ENCODE measurements at regions not wholly inside any gene's neighbourhood (a gene's known extent, or its start where the extent isn't known, plus 50 kb on each side); places are given as distances from the start of the nearest gene placed in this dataset.

DNA sequence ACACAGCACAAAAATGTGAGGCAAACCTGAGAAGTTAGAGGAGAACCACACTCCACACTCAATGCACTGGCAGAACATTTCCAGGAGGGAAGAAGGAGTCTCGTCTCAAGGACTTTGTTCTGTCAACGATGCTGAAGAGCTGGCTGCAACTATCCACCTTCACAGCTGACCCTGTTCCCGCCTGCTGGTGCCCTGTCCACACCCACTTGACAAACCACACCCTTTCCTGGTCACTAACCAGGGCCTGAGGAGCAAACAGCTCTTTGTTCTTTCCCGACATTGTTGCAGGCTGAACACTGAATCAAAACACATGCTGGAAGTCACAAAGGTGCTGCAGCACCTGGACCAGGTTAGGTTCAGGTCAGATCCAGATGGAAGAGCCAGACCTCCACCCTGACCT, 92.6 kb upstream of the ARRDC4 start:
- no peak overlapping the region for H3K27ac ChIP-seq
- H3K4me1 ChIP-seq: no peaks in the 10 kb centered on the region
- H3K4me3 ChIP-seq: no peak overlapping the region
- TF ChIP-seq, protein P1, sequence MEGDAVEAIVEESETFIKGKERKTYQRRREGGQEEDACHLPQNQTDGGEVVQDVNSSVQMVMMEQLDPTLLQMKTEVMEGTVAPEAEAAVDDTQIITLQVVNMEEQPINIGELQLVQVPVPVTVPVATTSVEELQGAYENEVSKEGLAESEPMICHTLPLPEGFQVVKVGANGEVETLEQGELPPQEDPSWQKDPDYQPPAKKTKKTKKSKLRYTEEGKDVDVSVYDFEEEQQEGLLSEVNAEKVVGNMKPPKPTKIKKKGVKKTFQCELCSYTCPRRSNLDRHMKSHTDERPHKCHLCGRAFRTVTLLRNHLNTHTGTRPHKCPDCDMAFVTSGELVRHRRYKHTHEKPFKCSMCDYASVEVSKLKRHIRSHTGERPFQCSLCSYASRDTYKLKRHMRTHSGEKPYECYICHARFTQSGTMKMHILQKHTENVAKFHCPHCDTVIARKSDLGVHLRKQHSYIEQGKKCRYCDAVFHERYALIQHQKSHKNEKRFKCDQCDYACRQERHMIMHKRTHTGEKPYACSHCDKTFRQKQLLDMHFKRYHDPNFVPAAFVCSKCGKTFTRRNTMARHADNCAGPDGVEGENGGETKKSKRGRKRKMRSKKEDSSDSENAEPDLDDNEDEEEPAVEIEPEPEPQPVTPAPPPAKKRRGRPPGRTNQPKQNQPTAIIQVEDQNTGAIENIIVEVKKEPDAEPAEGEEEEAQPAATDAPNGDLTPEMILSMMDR (IDR thresholded peaks at IDR 0.05): no peak
- intact Hi-C loops (cut with DNase I): no loop called here
- H3K36me3 ChIP-seq: no peaks in the 10 kb centered on the region
- H3K27me3 ChIP-seq: no peaks in the 10 kb centered on the region
- DNase-seq (ENCODE audit: low spot score in 2 of 2): no peak
- H3K9me3 ChIP-seq: no peaks in the 10 kb centered on the region

DNA sequence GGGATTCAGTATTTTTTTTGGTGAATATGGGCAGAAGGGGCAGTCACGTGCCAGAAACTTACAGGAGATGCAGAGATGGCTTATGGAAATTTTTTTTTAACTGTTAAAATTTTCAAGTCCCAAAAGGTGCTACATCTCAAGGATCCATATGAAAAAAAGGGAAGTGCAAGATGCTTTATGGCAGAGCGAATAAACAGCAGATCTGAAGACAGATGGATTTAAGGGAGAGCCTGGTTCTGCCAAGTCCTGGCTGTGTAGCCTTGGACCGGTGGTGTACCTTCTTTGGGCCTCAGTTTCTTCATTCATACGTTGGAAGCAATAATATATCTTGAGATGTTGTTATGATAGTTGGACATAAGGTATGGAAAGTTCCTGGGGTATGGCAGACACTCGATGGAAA, 91.5 kb upstream of the ARRDC4 start:
- DNase-seq (ENCODE audit: low spot score in 2 of 2): no peak
- intact Hi-C loops (cut with DNase I): no loop called here
- Histone ChIP-seq H3K27ac (no peak overlapping the region), H3K4me3 (no peak overlapping the region), H3K4me1 (no peaks in the 10 kb centered on the region), H3K36me3 (no peaks in the 10 kb centered on the region), H3K27me3 (no peaks in the 10 kb centered on the region), H3K9me3 (no peaks in the 10 kb centered on the region)
- TF ChIP-seq, protein P1 (IDR thresholded peaks at IDR 0.05): no peak

DNA sequence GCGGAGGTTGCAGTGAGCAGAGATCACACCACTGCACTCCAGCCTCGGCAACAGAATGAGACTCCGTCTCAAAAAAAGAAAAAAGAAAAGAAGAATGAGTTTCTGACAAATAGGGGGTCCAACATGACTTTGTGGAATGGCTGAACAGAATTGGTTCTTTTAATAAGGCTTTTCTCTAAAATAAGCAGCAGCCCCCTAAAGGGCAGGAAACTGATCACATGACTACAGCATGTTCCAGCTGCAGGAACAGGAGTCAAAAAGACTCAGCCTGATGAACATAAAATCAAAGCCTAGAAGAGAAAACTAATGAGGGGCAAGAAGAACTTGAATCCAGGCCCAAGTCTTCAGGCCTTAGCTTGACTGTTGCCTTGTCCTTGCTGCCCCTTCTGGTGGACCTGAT, 89.7 kb upstream of the ARRDC4 start:
- no peaks in the 10 kb centered on the region for H3K9me3 ChIP-seq
- no peak for DNase-seq (ENCODE audit: low spot score in 2 of 2)
- no peaks in the 10 kb centered on the region for H3K27me3 ChIP-seq
- intact Hi-C loops (cut with DNase I): no loop called here
- no peak overlapping the region for H3K27ac ChIP-seq
- H3K4me3 ChIP-seq: no peak overlapping the region
- TF ChIP-seq, protein P1 (IDR thresholded peaks at IDR 0.05): no peak
- H3K36me3 ChIP-seq: no peaks in the 10 kb centered on the region
- H3K4me1 ChIP-seq: no peaks in the 10 kb centered on the region

DNA sequence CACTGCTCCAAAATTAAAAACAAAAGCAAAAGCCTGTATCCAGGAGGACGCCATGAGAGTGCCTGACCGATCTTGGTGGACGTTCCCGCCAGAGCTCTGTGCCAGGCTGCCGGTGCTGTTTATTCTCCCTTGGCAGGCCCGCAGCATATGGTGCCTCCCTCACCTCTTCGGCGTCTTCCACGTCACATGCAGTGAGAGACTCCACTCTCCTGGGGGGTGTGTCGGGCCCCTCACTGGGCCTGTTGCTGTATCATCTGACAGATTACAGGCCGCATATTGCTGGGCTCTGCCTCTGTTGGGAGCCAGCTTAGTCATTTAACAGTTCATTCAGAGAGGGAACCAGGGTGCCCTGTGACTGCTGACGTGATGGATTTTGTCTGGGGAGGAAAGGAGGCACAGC, 86.4 kb upstream of the ARRDC4 start:
- intact Hi-C loops (cut with DNase I): no loop called here
- Histone ChIP-seq H3K36me3 (no peaks in the 10 kb centered on the region), H3K27ac (no peak overlapping the region), H3K4me1 (no peaks in the 10 kb centered on the region), H3K4me3 (no peak overlapping the region), H3K27me3 (no peaks in the 10 kb centered on the region), H3K9me3 (no peaks in the 10 kb centered on the region)
- no peak for DNase-seq (ENCODE audit: low spot score in 2 of 2)
- TF ChIP-seq, protein P1 (IDR thresholded peaks at IDR 0.05): no peak

DNA sequence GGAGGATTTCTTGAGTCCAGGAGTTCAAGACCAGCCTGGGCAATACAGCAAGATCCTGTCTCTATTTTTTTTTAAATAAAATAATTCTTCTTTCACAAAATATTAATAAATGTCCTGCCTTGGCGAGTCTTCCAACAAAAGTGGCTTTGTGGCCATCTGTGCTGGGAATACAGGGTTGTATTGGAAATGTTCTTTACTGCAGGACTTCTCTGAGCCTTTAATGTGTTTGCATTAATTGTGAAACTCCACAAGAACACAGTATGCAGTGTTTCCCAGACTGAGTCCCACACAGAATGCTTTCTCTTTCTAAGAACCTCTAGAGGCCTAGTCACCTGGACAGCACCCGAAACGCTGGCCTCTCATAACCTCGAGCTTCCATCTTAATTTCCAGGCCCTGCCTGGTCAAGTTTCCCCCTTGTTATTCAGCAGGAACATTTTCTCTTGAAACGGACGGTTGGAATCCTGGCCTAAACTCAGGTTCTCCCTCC, 85.4 kb upstream of the ARRDC4 start:
- H3K36me3 ChIP-seq: no peaks in the 10 kb centered on the region
- H3K4me1 ChIP-seq: no peaks in the 10 kb centered on the region
- intact Hi-C loops (cut with DNase I): no loop called here
- DNase-seq (ENCODE audit: low spot score in 2 of 2): no peak
- H3K27ac ChIP-seq: no peak overlapping the region
- TF ChIP-seq, protein P1 (IDR thresholded peaks at IDR 0.05): no peak
- H3K9me3 ChIP-seq: no peaks in the 10 kb centered on the region
- no peak overlapping the region for H3K4me3 ChIP-seq
- H3K27me3 ChIP-seq: no peaks in the 10 kb centered on the region
